ENCODE measurements at regions not wholly inside any gene's neighbourhood (a gene's known extent, or its start where the extent isn't known, plus 50 kb on each side); places are given as distances from the start of the nearest gene placed in this dataset.

DNA sequence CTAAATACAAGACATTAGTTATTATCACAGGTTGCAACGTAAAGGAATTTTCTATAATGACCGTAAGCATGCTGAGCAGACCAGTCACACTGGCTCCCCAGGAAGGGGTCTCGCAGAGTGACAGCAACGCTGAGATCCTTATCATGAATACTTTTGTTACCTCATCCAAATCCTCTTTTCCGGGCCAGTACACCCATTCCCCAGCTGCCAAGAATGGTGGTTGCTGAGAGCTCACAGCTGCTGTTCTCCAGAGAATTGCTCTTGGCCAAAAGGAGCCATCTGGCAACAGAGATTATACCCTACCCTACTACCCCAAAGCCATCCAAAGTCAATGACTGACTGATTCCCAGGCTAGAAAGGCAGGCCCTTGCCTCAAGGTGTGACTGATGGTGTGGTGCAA lies 91.6 kb downstream of the FUNDC1 start:
- TF ChIP-seq, protein P1, sequence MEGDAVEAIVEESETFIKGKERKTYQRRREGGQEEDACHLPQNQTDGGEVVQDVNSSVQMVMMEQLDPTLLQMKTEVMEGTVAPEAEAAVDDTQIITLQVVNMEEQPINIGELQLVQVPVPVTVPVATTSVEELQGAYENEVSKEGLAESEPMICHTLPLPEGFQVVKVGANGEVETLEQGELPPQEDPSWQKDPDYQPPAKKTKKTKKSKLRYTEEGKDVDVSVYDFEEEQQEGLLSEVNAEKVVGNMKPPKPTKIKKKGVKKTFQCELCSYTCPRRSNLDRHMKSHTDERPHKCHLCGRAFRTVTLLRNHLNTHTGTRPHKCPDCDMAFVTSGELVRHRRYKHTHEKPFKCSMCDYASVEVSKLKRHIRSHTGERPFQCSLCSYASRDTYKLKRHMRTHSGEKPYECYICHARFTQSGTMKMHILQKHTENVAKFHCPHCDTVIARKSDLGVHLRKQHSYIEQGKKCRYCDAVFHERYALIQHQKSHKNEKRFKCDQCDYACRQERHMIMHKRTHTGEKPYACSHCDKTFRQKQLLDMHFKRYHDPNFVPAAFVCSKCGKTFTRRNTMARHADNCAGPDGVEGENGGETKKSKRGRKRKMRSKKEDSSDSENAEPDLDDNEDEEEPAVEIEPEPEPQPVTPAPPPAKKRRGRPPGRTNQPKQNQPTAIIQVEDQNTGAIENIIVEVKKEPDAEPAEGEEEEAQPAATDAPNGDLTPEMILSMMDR (IDR thresholded peaks at IDR 0.05) = no peak
- no peak for TF ChIP-seq POLR2AphosphoS5 (IDR thresholded peaks at IDR 0.05)
- no peak for TF ChIP-seq POLR2A (IDR thresholded peaks at IDR 0.05)
